Spleen (tissue), 7 donors: ENCODE measurements at regions not wholly inside any gene's neighbourhood (a gene's known extent, or its start where the extent isn't known, plus 50 kb on each side); places are given as distances from the start of the nearest gene placed in this dataset.

Experiments
- POLR2A ChIP-seq, 3 donors: fragments of 450-650 bp; IDR thresholded peaks; one replicate each; pipeline ENCODE4 v1.5.1; 2017; ENCODE audit warnings: antibody characterized with exemption in 3 of 3, mild to moderate bottlenecking in 1 of 3
- POLR2AphosphoS5 ChIP-seq, 3 donors: sonication (generic); formaldehyde crosslinking; IDR thresholded peaks; one replicate each; pipeline ENCODE4 v1.5.1; 2017; ENCODE audit warnings: antibody characterized with exemption in 3 of 3
- TF ChIP-seq, protein P1 (sequence below), 11 experiments: fragments of 200-600 bp in 7 of 11; fragments of 450-650 bp in 4 of 11; sonication (generic) in 4 of 11; IDR thresholded peaks in 8 of 11; conservative IDR thresholded peaks in 3 of 11; 1 replicate in 7 of 11; 2 replicates in 4 of 11; pipeline versions ENCODE4 v1.4.0 to v1.8.0; 2016 to 2021; ENCODE audit warnings: antibody characterized with exemption in 11 of 11, inconsistent platforms in 4 of 11, mild to moderate bottlenecking in 1 of 11
- donor health status: DM: no; HTN: no; CAD: no; lungs with moderate emphysema.
- donor health status: DM: no; HTN: no; CAD: no.
- donor health status: DM: no; HTN: no; CAD: no.

DNA sequence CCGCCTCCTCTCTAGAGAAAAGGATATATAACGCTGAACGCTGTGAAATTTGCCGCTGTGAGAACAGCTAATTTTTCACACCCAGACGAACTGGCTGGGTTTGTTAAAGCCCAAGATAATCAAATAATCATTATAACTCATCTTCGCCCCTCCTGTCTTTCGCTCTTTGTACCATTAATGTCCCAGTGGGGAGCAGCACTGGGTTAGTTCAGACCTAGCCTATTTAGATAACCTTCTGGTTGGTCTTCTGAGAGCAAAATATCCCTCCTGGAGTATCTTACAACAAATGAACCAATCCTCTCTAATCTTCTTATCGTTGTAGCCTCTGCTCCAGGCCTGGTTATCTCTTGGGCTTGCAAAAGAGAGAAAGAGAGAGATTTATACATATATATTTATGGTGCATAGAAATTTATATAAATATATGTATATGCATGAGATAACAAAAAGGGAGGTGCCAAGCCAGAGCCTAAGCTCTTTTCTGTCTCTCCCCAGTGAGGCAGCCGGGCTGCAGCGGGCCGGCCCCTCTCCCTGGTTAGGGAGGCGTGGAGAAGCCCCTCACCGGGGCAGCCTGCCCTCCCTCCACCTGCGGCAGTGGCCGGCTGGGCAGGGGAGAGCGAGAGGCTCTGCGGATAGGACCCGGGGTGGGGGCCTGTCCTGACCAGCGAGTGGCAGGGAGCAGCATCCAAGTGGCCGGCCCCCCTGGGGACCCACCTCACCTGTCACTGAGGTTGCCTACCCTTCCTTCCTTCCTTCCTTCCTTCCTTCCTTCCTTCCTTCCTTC is 202.0 kb upstream of the LHX5 start:
- TF ChIP-seq POLR2AphosphoS5 (IDR thresholded peaks at IDR 0.05) = no peak
- no peak for TF ChIP-seq POLR2A (IDR thresholded peaks at IDR 0.05)
- TF ChIP-seq, protein P1, sequence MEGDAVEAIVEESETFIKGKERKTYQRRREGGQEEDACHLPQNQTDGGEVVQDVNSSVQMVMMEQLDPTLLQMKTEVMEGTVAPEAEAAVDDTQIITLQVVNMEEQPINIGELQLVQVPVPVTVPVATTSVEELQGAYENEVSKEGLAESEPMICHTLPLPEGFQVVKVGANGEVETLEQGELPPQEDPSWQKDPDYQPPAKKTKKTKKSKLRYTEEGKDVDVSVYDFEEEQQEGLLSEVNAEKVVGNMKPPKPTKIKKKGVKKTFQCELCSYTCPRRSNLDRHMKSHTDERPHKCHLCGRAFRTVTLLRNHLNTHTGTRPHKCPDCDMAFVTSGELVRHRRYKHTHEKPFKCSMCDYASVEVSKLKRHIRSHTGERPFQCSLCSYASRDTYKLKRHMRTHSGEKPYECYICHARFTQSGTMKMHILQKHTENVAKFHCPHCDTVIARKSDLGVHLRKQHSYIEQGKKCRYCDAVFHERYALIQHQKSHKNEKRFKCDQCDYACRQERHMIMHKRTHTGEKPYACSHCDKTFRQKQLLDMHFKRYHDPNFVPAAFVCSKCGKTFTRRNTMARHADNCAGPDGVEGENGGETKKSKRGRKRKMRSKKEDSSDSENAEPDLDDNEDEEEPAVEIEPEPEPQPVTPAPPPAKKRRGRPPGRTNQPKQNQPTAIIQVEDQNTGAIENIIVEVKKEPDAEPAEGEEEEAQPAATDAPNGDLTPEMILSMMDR (IDR thresholded peaks at IDR 0.05 in 8 of 11, conservative IDR thresholded peaks at IDR 0.05 in 3 of 11) = no peak
